ENCODE measurements at regions not wholly inside any gene's neighbourhood (a gene's known extent, or its start where the extent isn't known, plus 50 kb on each side); places are given as distances from the start of the nearest gene placed in this dataset.

GRCh38 chr16:87221633-87222032, 95.6 kb downstream of the C16orf95 start:
- no peak for TF ChIP-seq POLR2A (IDR thresholded peaks at IDR 0.05)
- TF ChIP-seq CTCF (IDR thresholded peaks at IDR 0.05): no peak

Measured in heart left ventricle (tissue), 13 donors.